ENCODE measurements at regions not wholly inside any gene's neighbourhood (a gene's known extent, or its start where the extent isn't known, plus 50 kb on each side); places are given as distances from the start of the nearest gene placed in this dataset.

GRCh38 chr5:35561396-35561795 is 56.3 kb upstream of the SPEF2 start:
- peaks cover 4 to 45% (median 28%) of the 10 kb centered on the region in 7 donors for H3K9me3 Mint-ChIP-seq
- ATAC-seq (ENCODE audit: low read depth in 2 of 2) = no peak

GRCh38 chr5:35557748-35558147 is 59.9 kb upstream of the SPEF2 start:
- peaks cover 10 to 40% of the 10 kb centered on the region in 2 experiments for H3K9me3 ChIP-seq (ENCODE audit: control insufficient read depth in 2 of 2, low read length in 2 of 2)
- H3K36me3 ChIP-seq (ENCODE audit: control insufficient read depth, insufficient read depth, low read length) = no peaks in the 10 kb centered on the region
- peak overlapping the region in 1 of 3 donors; percentile 72 for H3K27ac Mint-ChIP-seq
- H3K36me3 Mint-ChIP-seq = peaks cover 3% of the 10 kb centered on the region
- H3K4me3 ChIP-seq (ENCODE audit: low read depth, low read length) = no peak overlapping the region
- H3K27me3 Mint-ChIP-seq = peaks cover 4% of the 10 kb centered on the region
- no peak for DNase-seq
- ATAC-seq (ENCODE audit: low read depth in 2 of 2) = no peak
- H3K27ac ChIP-seq (ENCODE audit: insufficient read depth, low read length, poor library complexity, severe bottlenecking) = no peak overlapping the region
- peaks cover 2 to 31% (median 17%) of the 10 kb centered on the region in 7 donors for H3K9me3 Mint-ChIP-seq
- H3K4me3 Mint-ChIP-seq = no peak overlapping the region
- no peaks in the 10 kb centered on the region for H3K4me1 ChIP-seq (ENCODE audit: control insufficient read depth, insufficient read depth, low read length, poor library complexity, severe bottlenecking)
- no peaks in the 10 kb centered on the region for H3K27me3 ChIP-seq (ENCODE audit: control insufficient read depth, insufficient read depth, low read length)
- H3K4me1 Mint-ChIP-seq = no peaks in the 10 kb centered on the region

More at GRCh38 chr5:35561396-35561795, 56.3 kb upstream of the SPEF2 start:
- peaks cover 4% of the 10 kb centered on the region for H3K27me3 Mint-ChIP-seq
- DNase-seq = no peak
- Histone ChIP-seq H3K27ac (ENCODE audit: insufficient read depth, low read length, poor library complexity, severe bottlenecking) (no peak overlapping the region), H3K4me3 (ENCODE audit: low read depth, low read length) (no peak overlapping the region), H3K9me3 (ENCODE audit: control insufficient read depth in 2 of 2, low read length in 2 of 2) (peaks cover 10 to 39% of the 10 kb centered on the region in 2 experiments), H3K27me3 (ENCODE audit: control insufficient read depth, insufficient read depth, low read length) (no peaks in the 10 kb centered on the region), H3K4me1 (ENCODE audit: control insufficient read depth, insufficient read depth, low read length, poor library complexity, severe bottlenecking) (no peaks in the 10 kb centered on the region), H3K36me3 (ENCODE audit: control insufficient read depth, insufficient read depth, low read length) (no peaks in the 10 kb centered on the region)
- no peak overlapping the region for H3K4me3 Mint-ChIP-seq
- H3K36me3 Mint-ChIP-seq = peaks cover 3% of the 10 kb centered on the region
- H3K4me1 Mint-ChIP-seq = no peaks in the 10 kb centered on the region
- H3K27ac Mint-ChIP-seq = no peak overlapping the region

- no peaks in the 10 kb centered on the region for H3K36me3 ChIP-seq (ENCODE audit: control insufficient read depth, insufficient read depth, low read length)
- no peaks in the 10 kb centered on the region for H3K4me1 ChIP-seq (ENCODE audit: control insufficient read depth, insufficient read depth, low read length, poor library complexity, severe bottlenecking)
- H3K27me3 Mint-ChIP-seq = peaks cover 7% of the 10 kb centered on the region
- H3K36me3 Mint-ChIP-seq = peaks cover 3% of the 10 kb centered on the region
- no peak for ATAC-seq (ENCODE audit: low read depth in 2 of 2)
- no peak overlapping the region for H3K4me3 Mint-ChIP-seq
- H3K4me3 ChIP-seq (ENCODE audit: low read depth, low read length) = no peak overlapping the region
- no peak overlapping the region for H3K27ac Mint-ChIP-seq
- no peaks in the 10 kb centered on the region for H3K27me3 ChIP-seq (ENCODE audit: control insufficient read depth, insufficient read depth, low read length)
- DNase-seq = no peak
- H3K4me1 Mint-ChIP-seq = no peaks in the 10 kb centered on the region
- H3K27ac ChIP-seq (ENCODE audit: insufficient read depth, low read length, poor library complexity, severe bottlenecking) = no peak overlapping the region
- H3K9me3 ChIP-seq (ENCODE audit: control insufficient read depth in 2 of 2, low read length in 2 of 2) = peaks cover 10 to 36% of the 10 kb centered on the region in 2 experiments
- peaks cover 2 to 31% (median 15%) of the 10 kb centered on the region in 7 donors for H3K9me3 Mint-ChIP-seq
Measured at GRCh38 chr5:35557199-35557598, 60.5 kb upstream of the SPEF2 start.

- no peak overlapping the region for H3K27ac ChIP-seq (ENCODE audit: insufficient read depth, low read length, poor library complexity, severe bottlenecking)
- Mint-ChIP-seq H3K4me3 (no peak overlapping the region), H3K27me3 (peaks cover 5% of the 10 kb centered on the region), H3K36me3 (peaks cover 3% of the 10 kb centered on the region), H3K4me1 (no peaks in the 10 kb centered on the region), H3K27ac (no peak overlapping the region), H3K9me3 (peaks cover 0 to 27% (median 10%) of the 10 kb centered on the region in 7 donors)
- H3K4me3 ChIP-seq (ENCODE audit: low read depth, low read length) = no peak overlapping the region
- ATAC-seq (ENCODE audit: low read depth in 2 of 2) (no peak), DNase-seq (no peak)
- H3K4me1 ChIP-seq (ENCODE audit: control insufficient read depth, insufficient read depth, low read length, poor library complexity, severe bottlenecking) = no peaks in the 10 kb centered on the region
- no peaks in the 10 kb centered on the region for H3K36me3 ChIP-seq (ENCODE audit: control insufficient read depth, insufficient read depth, low read length)
- no peaks in the 10 kb centered on the region for H3K27me3 ChIP-seq (ENCODE audit: control insufficient read depth, insufficient read depth, low read length)
- H3K9me3 ChIP-seq (ENCODE audit: control insufficient read depth in 2 of 2, low read length in 2 of 2) = peaks cover 10 to 31% of the 10 kb centered on the region in 2 experiments
Measured at GRCh38 chr5:35554016-35554415, 63.6 kb upstream of the SPEF2 start.

- Mint-ChIP-seq H3K9me3 (peaks cover 0 to 3% (median 2%) of the 10 kb centered on the region in 7 donors), H3K36me3 (no peaks in the 10 kb centered on the region), H3K27me3 (peaks cover 5% of the 10 kb centered on the region), H3K27ac (no peak overlapping the region), H3K4me1 (peaks cover 0 to 5% (median 2%) of the 10 kb centered on the region in 4 donors), H3K4me3 (no peak overlapping the region)
- ATAC-seq (ENCODE audit: low read depth in 2 of 2) (no peak), DNase-seq (no peak)
- Histone ChIP-seq H3K4me3 (ENCODE audit: low read depth, low read length) (no peak overlapping the region), H3K9me3 (ENCODE audit: control insufficient read depth in 2 of 2, low read length in 2 of 2) (no peaks in the 10 kb centered on the region), H3K27me3 (ENCODE audit: control insufficient read depth, insufficient read depth, low read length) (peaks cover 2% of the 10 kb centered on the region), H3K36me3 (ENCODE audit: control insufficient read depth, insufficient read depth, low read length) (no peaks in the 10 kb centered on the region), H3K27ac (ENCODE audit: insufficient read depth, low read length, poor library complexity, severe bottlenecking) (no peak overlapping the region), H3K4me1 (ENCODE audit: control insufficient read depth, insufficient read depth, low read length, poor library complexity, severe bottlenecking) (no peaks in the 10 kb centered on the region)
Measured at GRCh38 chr5:35545190-35545589, 72.5 kb upstream of the SPEF2 start.

GRCh38 chr5:35543408-35543807 is 74.3 kb upstream of the SPEF2 start:
- Mint-ChIP-seq H3K4me1 (peaks cover 0 to 5% (median 2%) of the 10 kb centered on the region in 4 donors), H3K36me3 (no peaks in the 10 kb centered on the region), H3K4me3 (no peak overlapping the region), H3K27ac (no peak overlapping the region), H3K27me3 (no peaks in the 10 kb centered on the region), H3K9me3 (peaks cover 0 to 3% (median 2%) of the 10 kb centered on the region in 7 donors)
- ATAC-seq (ENCODE audit: low read depth in 2 of 2) = no peak
- Histone ChIP-seq H3K27me3 (ENCODE audit: control insufficient read depth, insufficient read depth, low read length) (peaks cover 2% of the 10 kb centered on the region), H3K4me1 (ENCODE audit: control insufficient read depth, insufficient read depth, low read length, poor library complexity, severe bottlenecking) (no peaks in the 10 kb centered on the region), H3K9me3 (ENCODE audit: control insufficient read depth in 2 of 2, low read length in 2 of 2) (no peaks in the 10 kb centered on the region), H3K36me3 (ENCODE audit: control insufficient read depth, insufficient read depth, low read length) (no peaks in the 10 kb centered on the region), H3K4me3 (ENCODE audit: low read depth, low read length) (no peak overlapping the region), H3K27ac (ENCODE audit: insufficient read depth, low read length, poor library complexity, severe bottlenecking) (no peak overlapping the region)
- no peak for DNase-seq

GRCh38 chr5:35540002-35540401 is 77.7 kb upstream of the SPEF2 start:
- H3K4me1 Mint-ChIP-seq = peaks cover 0 to 3% (median 0%) of the 10 kb centered on the region in 4 donors
- no peaks in the 10 kb centered on the region for H3K4me1 ChIP-seq (ENCODE audit: control insufficient read depth, insufficient read depth, low read length, poor library complexity, severe bottlenecking)
- peaks cover 2% of the 10 kb centered on the region for H3K27me3 ChIP-seq (ENCODE audit: control insufficient read depth, insufficient read depth, low read length)

GRCh38 chr5:35538198-35538931 is 79.3 kb upstream of the SPEF2 start:
- Mint-ChIP-seq H3K9me3 (peaks cover 0 to 7% (median 3%) of the 10 kb centered on the region in 7 donors), H3K36me3 (no peaks in the 10 kb centered on the region), H3K4me1 (peaks cover 0 to 3% (median 0%) of the 10 kb centered on the region in 4 donors), H3K4me3 (no peak overlapping the region), H3K27ac (no peak overlapping the region), H3K27me3 (no peaks in the 10 kb centered on the region)
- Histone ChIP-seq H3K36me3 (ENCODE audit: control insufficient read depth, insufficient read depth, low read length) (no peaks in the 10 kb centered on the region), H3K27ac (ENCODE audit: insufficient read depth, low read length, poor library complexity, severe bottlenecking) (no peak overlapping the region), H3K9me3 (ENCODE audit: control insufficient read depth in 2 of 2, low read length in 2 of 2) (no peaks in the 10 kb centered on the region), H3K27me3 (ENCODE audit: control insufficient read depth, insufficient read depth, low read length) (peaks cover 2% of the 10 kb centered on the region), H3K4me1 (ENCODE audit: control insufficient read depth, insufficient read depth, low read length, poor library complexity, severe bottlenecking) (no peaks in the 10 kb centered on the region), H3K4me3 (ENCODE audit: low read depth, low read length) (no peak overlapping the region)
- ATAC-seq (ENCODE audit: low read depth in 2 of 2) = no peak
- DNase-seq = no peak

More at GRCh38 chr5:35540002-35540401, 77.7 kb upstream of the SPEF2 start:
- H3K36me3 ChIP-seq (ENCODE audit: control insufficient read depth, insufficient read depth, low read length) = no peaks in the 10 kb centered on the region
- Mint-ChIP-seq H3K27me3 (no peaks in the 10 kb centered on the region), H3K36me3 (no peaks in the 10 kb centered on the region), H3K27ac (no peak overlapping the region), H3K4me3 (no peak overlapping the region), H3K9me3 (peaks cover 0 to 7% (median 3%) of the 10 kb centered on the region in 7 donors)
- no peaks in the 10 kb centered on the region for H3K9me3 ChIP-seq (ENCODE audit: control insufficient read depth in 2 of 2, low read length in 2 of 2)
- DNase-seq (no peak), ATAC-seq (ENCODE audit: low read depth in 2 of 2) (no peak)
- H3K27ac ChIP-seq (ENCODE audit: insufficient read depth, low read length, poor library complexity, severe bottlenecking) = no peak overlapping the region
- H3K4me3 ChIP-seq (ENCODE audit: low read depth, low read length) = no peak overlapping the region

All from CD4-positive, CD25-positive, alpha-beta regulatory T cell (primary cell).